ENCODE measurements at regions not wholly inside any gene's neighbourhood (a gene's known extent, or its start where the extent isn't known, plus 50 kb on each side); places are given as distances from the start of the nearest gene placed in this dataset.

DNA sequence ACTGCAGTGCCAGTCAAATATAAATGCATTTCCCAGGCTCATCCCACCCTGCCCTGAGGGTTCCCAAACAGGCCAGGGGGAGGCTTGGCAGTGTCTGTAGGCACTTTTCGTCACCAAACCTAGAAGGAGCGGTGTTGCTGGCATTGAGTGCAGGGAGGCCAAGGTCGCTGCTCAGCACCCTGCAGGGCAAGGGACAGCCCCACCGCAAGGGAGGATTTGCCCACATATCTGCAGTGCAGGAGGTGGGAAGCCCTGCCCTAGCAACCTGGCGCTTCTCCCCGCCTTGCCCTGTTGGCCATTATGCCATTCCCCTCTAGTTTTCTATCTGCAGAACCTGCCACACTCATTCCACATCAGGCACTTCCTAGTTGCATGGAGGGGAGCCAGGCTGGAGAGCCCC, 327.8 kb upstream of the ADCY2 start:
- no peak overlapping the region for H3K4me3 ChIP-seq
- no peaks in the 10 kb centered on the region for H3K36me3 ChIP-seq (replicated peaks in 1 of 2)
- H3K4me1 ChIP-seq (replicated peaks in 1 of 2) = no peaks in the 10 kb centered on the region
- H3K27me3 ChIP-seq = no peaks in the 10 kb centered on the region
- 83 to 100% (median 97%) methylated on average over 2 to 6 of the region's 6 CpGs for WGBS, 4 donors
- no peak overlapping the region for H3K27ac ChIP-seq
- TF ChIP-seq CTCF (IDR thresholded peaks at IDR 0.05) (no peak), POLR2A (IDR thresholded peaks at IDR 0.05) (no peak)
- intact Hi-C loops (cut with DNase I) = no loop called here
- no peak for DNase-seq
- H3K9me3 ChIP-seq (replicated peaks in 1 of 3) = no peaks in the 10 kb centered on the region

DNA sequence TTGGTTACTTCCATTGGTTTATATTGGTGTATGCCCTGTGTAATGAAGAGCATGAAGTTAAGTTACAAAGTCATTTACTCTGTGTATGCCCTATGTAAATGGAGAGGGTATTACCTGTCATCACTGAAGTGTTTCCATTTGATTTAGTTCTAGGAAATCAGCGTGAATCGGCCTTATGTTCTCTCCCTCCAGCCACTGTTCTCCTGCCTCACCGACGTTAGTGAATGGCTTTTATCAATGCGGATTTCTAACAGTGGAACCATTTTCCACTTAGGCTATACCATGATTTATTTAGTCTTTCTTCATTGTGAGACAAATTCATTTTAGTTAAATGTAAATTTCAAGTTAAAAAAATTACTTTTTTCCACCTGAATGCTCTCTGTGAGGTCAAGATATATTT, 327.0 kb upstream of the ADCY2 start:
- TF ChIP-seq POLR2A (IDR thresholded peaks at IDR 0.05) (no peak), CTCF (IDR thresholded peaks at IDR 0.05) (no peak)
- no peak overlapping the region for H3K4me3 ChIP-seq
- intact Hi-C loops (cut with DNase I) = no loop called here
- WGBS, 4 donors = 71 to 87% (median 85%) methylated on average over 5 of the region's 5 CpGs
- no peaks in the 10 kb centered on the region for H3K36me3 ChIP-seq (replicated peaks in 1 of 2)
- H3K4me1 ChIP-seq (replicated peaks in 1 of 2) = no peaks in the 10 kb centered on the region
- no peak overlapping the region for H3K27ac ChIP-seq
- no peaks in the 10 kb centered on the region for H3K9me3 ChIP-seq (replicated peaks in 1 of 3)
- H3K27me3 ChIP-seq = no peaks in the 10 kb centered on the region
- no peak for DNase-seq

GRCh38 chr5:7072188-7072587, 323.8 kb upstream of the ADCY2 start:
- DNase-seq = no peak
- Histone ChIP-seq H3K4me3 (no peak overlapping the region), H3K27me3 (no peaks in the 10 kb centered on the region), H3K9me3 (replicated peaks in 1 of 3) (no peaks in the 10 kb centered on the region), H3K4me1 (replicated peaks in 1 of 2) (no peaks in the 10 kb centered on the region), H3K36me3 (replicated peaks in 1 of 2) (no peaks in the 10 kb centered on the region), H3K27ac (no peak overlapping the region)
- intact Hi-C loops (cut with DNase I) = no loop called here
- TF ChIP-seq POLR2A (IDR thresholded peaks at IDR 0.05) (no peak), CTCF (IDR thresholded peaks at IDR 0.05) (no peak)
- WGBS, 4 donors = 56 to 72% (median 59%) methylated on average over 4 of the region's 4 CpGs

- intact Hi-C loops (cut with DNase I) = no loop called here
- no peak for DNase-seq
- Histone ChIP-seq H3K4me1 (replicated peaks in 1 of 2) (no peaks in the 10 kb centered on the region), H3K36me3 (replicated peaks in 1 of 2) (no peaks in the 10 kb centered on the region), H3K9me3 (replicated peaks in 1 of 3) (no peaks in the 10 kb centered on the region), H3K27ac (no peak overlapping the region), H3K27me3 (no peaks in the 10 kb centered on the region), H3K4me3 (no peak overlapping the region)
- no peak for TF ChIP-seq CTCF (IDR thresholded peaks at IDR 0.05)
- no peak for TF ChIP-seq POLR2A (IDR thresholded peaks at IDR 0.05)
- 91 to 98% (median 92%) methylated on average over 6 of the region's 6 CpGs for WGBS, 4 donors
These were observed 322.3 kb upstream of the ADCY2 start for GRCh38 chr5:7073666-7074065.
